Stomach (tissue), 4 donors: ENCODE measurements at regions not wholly inside any gene's neighbourhood (a gene's known extent, or its start where the extent isn't known, plus 50 kb on each side); places are given as distances from the start of the nearest gene placed in this dataset.

ENCODE experiments used
- EP300 ChIP-seq: sonication (generic); formaldehyde crosslinking; IDR thresholded peaks from one replicate; pipeline ENCODE4 v1.6.1; 2017; ENCODE audit warnings: antibody characterized with exemption
- POLR2A ChIP-seq, 4 donors: fragments of 450-650 bp; IDR thresholded peaks; one replicate each; pipeline ENCODE4 v1.6.1; 2016; ENCODE audit warnings: antibody characterized with exemption in 4 of 4, control low read depth in 2 of 4, mild to moderate bottlenecking in 1 of 4, moderate library complexity in 1 of 4
- POLR2AphosphoS5 ChIP-seq, 3 donors: sonication (generic); formaldehyde crosslinking; IDR thresholded peaks; one replicate each; pipeline ENCODE4 v1.6.1; 2016; ENCODE audit warnings: antibody characterized with exemption in 3 of 3
- TF ChIP-seq, protein P1 (sequence below), 7 experiments: fragments of 450-650 bp in 4 of 7; fragments of 200-600 bp in 3 of 7; sonication (generic) in 3 of 7; IDR thresholded peaks; one replicate each; pipeline ENCODE4 v1.5.1; 2016 to 2019; ENCODE audit warnings: antibody characterized with exemption in 7 of 7, control low read depth in 2 of 7, mild to moderate bottlenecking in 1 of 7

DNA sequence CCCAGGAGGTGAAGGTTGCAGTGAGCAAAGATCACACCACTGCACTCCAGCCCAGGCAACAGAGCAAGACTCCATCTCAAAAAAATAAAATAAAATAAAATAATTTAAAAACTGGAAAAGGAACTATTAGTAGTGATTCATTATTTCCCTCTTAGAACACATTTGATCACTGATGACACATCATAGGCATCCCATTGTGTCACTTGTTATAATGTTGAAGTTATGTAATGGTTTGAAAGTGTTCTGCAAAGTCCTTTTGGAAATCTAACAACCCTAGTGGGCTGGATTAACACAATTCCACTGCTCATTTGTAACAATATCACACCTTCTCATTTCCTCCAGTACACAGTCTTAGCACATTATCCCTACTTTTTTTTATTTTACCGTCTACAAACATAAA, 81.8 kb upstream of the LMNB1 start:
- TF ChIP-seq, protein P1, sequence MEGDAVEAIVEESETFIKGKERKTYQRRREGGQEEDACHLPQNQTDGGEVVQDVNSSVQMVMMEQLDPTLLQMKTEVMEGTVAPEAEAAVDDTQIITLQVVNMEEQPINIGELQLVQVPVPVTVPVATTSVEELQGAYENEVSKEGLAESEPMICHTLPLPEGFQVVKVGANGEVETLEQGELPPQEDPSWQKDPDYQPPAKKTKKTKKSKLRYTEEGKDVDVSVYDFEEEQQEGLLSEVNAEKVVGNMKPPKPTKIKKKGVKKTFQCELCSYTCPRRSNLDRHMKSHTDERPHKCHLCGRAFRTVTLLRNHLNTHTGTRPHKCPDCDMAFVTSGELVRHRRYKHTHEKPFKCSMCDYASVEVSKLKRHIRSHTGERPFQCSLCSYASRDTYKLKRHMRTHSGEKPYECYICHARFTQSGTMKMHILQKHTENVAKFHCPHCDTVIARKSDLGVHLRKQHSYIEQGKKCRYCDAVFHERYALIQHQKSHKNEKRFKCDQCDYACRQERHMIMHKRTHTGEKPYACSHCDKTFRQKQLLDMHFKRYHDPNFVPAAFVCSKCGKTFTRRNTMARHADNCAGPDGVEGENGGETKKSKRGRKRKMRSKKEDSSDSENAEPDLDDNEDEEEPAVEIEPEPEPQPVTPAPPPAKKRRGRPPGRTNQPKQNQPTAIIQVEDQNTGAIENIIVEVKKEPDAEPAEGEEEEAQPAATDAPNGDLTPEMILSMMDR (IDR thresholded peaks at IDR 0.05), result no peak
- TF ChIP-seq POLR2A (IDR thresholded peaks at IDR 0.05) (no peak), POLR2AphosphoS5 (IDR thresholded peaks at IDR 0.05) (no peak), EP300 (no peak)
